IMR-90 (cell line): ENCODE measurements at regions not wholly inside any gene's neighbourhood (a gene's known extent, or its start where the extent isn't known, plus 50 kb on each side); places are given as distances from the start of the nearest gene placed in this dataset.

Experiments used
- ATAC-seq: fragments of 200-7000 bp; cut with Tn5 transposase; 2 replicates; pipeline ENCODE4 v1.9.1; 2020; ENCODE audit warnings: low read depth, mild to moderate bottlenecking, moderate library complexity
- BruUV-seq: library from RNA; stranded (reverse); fragments of 400-500 nt; replicated peaks from 2 replicates; lab custom pipeline; 2021; lab: Mats Ljungman, UMichigan
- CTCF ChIA-PET: fragments of 300-600 bp; formaldehyde crosslinking; extraction: SDS; loops from one replicate; lab custom pipeline; 2021; ENCODE audit warnings: antibody characterized with exemption; lab: Yijun Ruan, JAX
- POLR2A ChIA-PET: fragments of 300-600 bp; sonication (Branson Sonifier 250); formaldehyde crosslinking; loops from one replicate; lab custom pipeline; 2022; ENCODE audit warnings: antibody characterized with exemption; ENCODE audit not compliant: unreplicated experiment; lab: Charles Lee
- DNase-seq: peaks from one replicate; pipeline ENCODE4 v3.0.0; 2013
- H2AFZ ChIP-seq: replicated peaks from 2 replicates; pipeline ENCODE3; 2013; ENCODE audit warnings: low read length, mild to moderate bottlenecking; ENCODE audit not compliant: poor library complexity
- H2AK5ac ChIP-seq: 2 replicates; pipeline ENCODE4 v1.6.1; 2013; ENCODE audit warnings: low read depth, low read length, inconsistent platforms
- H2AK9ac ChIP-seq: replicated peaks from 2 replicates; pipeline ENCODE3; 2013; ENCODE audit warnings: mild to moderate bottlenecking, low read depth, low read length, moderate library complexity; ENCODE audit not compliant: poor library complexity
- H2BK120ac ChIP-seq: 2 replicates; pipeline ENCODE4 v1.6.1; 2013; ENCODE audit warnings: low read depth, low read length, inconsistent platforms
- H2BK15ac ChIP-seq: 3 replicates; pipeline ENCODE4 v1.6.1; 2013; ENCODE audit warnings: low read depth, low read length, inconsistent platforms
- H2BK20ac ChIP-seq: 2 replicates; pipeline ENCODE4 v1.6.1; 2013; ENCODE audit warnings: low read depth, mild to moderate bottlenecking, inconsistent platforms, low read length, moderate library complexity
- H2BK5ac ChIP-seq: 2 replicates; pipeline ENCODE4 v1.6.1; 2013; ENCODE audit warnings: mild to moderate bottlenecking, low read depth, low read length, inconsistent platforms; ENCODE audit not compliant: poor library complexity, severe bottlenecking
- H3K14ac ChIP-seq: replicated peaks from 2 replicates; pipeline ENCODE4 v1.6.1; 2013; ENCODE audit warnings: low read depth, low read length, inconsistent platforms
- H3K18ac ChIP-seq: 2 replicates; pipeline ENCODE4 v1.6.1; 2013; ENCODE audit warnings: low read depth, low read length, control low read depth
- H3K23ac ChIP-seq: 2 replicates; pipeline ENCODE4 v1.6.1; 2013; ENCODE audit warnings: low read depth, low read length, inconsistent platforms
- H3K27ac ChIP-seq: 2 replicates; pipeline ENCODE4 v1.5.1; 2013; ENCODE audit warnings: mild to moderate bottlenecking, control low read depth, low read length; ENCODE audit not compliant: insufficient read depth
- H3K27me3 ChIP-seq: 2 replicates; pipeline ENCODE4 v1.6.1; 2013; ENCODE audit warnings: low read length; ENCODE audit not compliant: control insufficient read depth, insufficient read depth
- H3K36me3 ChIP-seq: 2 replicates; pipeline ENCODE4 v1.6.1; 2013; ENCODE audit warnings: low read length, mixed read lengths; ENCODE audit not compliant: control insufficient read depth, insufficient read depth
- H3K4ac ChIP-seq: 2 replicates; pipeline ENCODE4 v1.6.1; 2013; ENCODE audit warnings: low read depth, low read length, inconsistent platforms
- H3K4me1 ChIP-seq: 2 replicates; pipeline ENCODE4 v1.6.1; 2013; ENCODE audit warnings: low read length, mixed read lengths; ENCODE audit not compliant: control insufficient read depth, insufficient read depth
- H3K4me2 ChIP-seq: 2 replicates; pipeline ENCODE4 v1.6.1; 2013; ENCODE audit warnings: low read depth, mild to moderate bottlenecking, control low read depth, low read length, moderate library complexity
- H3K4me3 ChIP-seq: 2 replicates; pipeline ENCODE4 v1.5.1; 2013; ENCODE audit warnings: low read depth, mild to moderate bottlenecking, control low read depth, low read length, moderate library complexity; ENCODE audit not compliant: insufficient read depth
- H3K56ac ChIP-seq: 2 replicates; pipeline ENCODE4 v1.6.1; 2013; ENCODE audit warnings: low read length, inconsistent platforms; ENCODE audit not compliant: insufficient read depth; ENCODE audit errors: extremely low read depth
- H3K79me1 ChIP-seq, 2 experiments: 2 replicates each; pipeline ENCODE4 v1.6.1; 2013; ENCODE audit warnings: low read length in 2 of 2, inconsistent platforms in 1 of 2, low read depth in 1 of 2
- H3K9ac ChIP-seq: 2 replicates; pipeline ENCODE4 v1.6.1; 2013; ENCODE audit warnings: low read depth, low read length, control low read depth
- H3K9me1 ChIP-seq: 2 replicates; pipeline ENCODE4 v1.6.1; 2013; ENCODE audit warnings: low read length, inconsistent platforms; ENCODE audit not compliant: insufficient read depth
- H3K9me3 ChIP-seq: 2 replicates; pipeline ENCODE4 v1.6.1; 2013; ENCODE audit warnings: low read length; ENCODE audit not compliant: control insufficient read depth, insufficient read depth
- H4K20me1 ChIP-seq: 2 replicates; pipeline ENCODE4 v1.6.1; 2013; ENCODE audit warnings: low read length, inconsistent platforms; ENCODE audit not compliant: insufficient read depth
- H4K5ac ChIP-seq: 2 replicates; pipeline ENCODE4 v1.6.1; 2013; ENCODE audit warnings: mild to moderate bottlenecking, low read depth, low read length, control low read depth
- H4K8ac ChIP-seq, 2 experiments: 2 replicates each; pipeline ENCODE4 v1.6.1; 2013; ENCODE audit warnings: low read depth in 2 of 2, low read length in 2 of 2, control low read depth in 1 of 2, inconsistent platforms in 1 of 2
- H4K91ac ChIP-seq: 2 replicates; pipeline ENCODE4 v1.6.1; 2013; ENCODE audit warnings: low read depth, low read length, inconsistent platforms; ENCODE audit not compliant: insufficient read depth
- BHLHE40 ChIP-seq: fragments of 150-350 bp; IDR thresholded peaks from 2 replicates; pipeline ENCODE4 v1.6.1; 2016; ENCODE audit warnings: mild to moderate bottlenecking, low read depth, low read length
- CEBPB ChIP-seq: IDR thresholded peaks from 2 replicates; pipeline ENCODE4 v1.6.1; 2012; ENCODE audit warnings: low read depth, low read length, improper control_type of control experiment
- CTCF ChIP-seq: conservative IDR thresholded peaks from 2 replicates; pipeline ENCODE4 v1.5.1; 2012; ENCODE audit warnings: mild to moderate bottlenecking, low read depth, low read length, improper control_type of control experiment
- ELK1 ChIP-seq: fragments of 150-350 bp; IDR thresholded peaks from 2 replicates; pipeline ENCODE4 v1.6.1; 2016; ENCODE audit warnings: low read depth, mild to moderate bottlenecking, low read length, moderate library complexity, borderline replicate concordance
- FOS ChIP-seq: fragments of 150-350 bp; IDR thresholded peaks from 2 replicates; pipeline ENCODE4 v1.6.1; 2016; ENCODE audit warnings: low read depth, low read length
- MAFK ChIP-seq: IDR thresholded peaks from 2 replicates; pipeline ENCODE4 v1.6.1; 2012; ENCODE audit warnings: low read depth, low read length, improper control_type of control experiment
- MAZ ChIP-seq: IDR thresholded peaks from 2 replicates; pipeline ENCODE4 v1.6.1; 2012; ENCODE audit warnings: low read depth, mild to moderate bottlenecking, low read length, improper control_type of control experiment, moderate library complexity, borderline replicate concordance
- MXI1 ChIP-seq: IDR thresholded peaks from 2 replicates; pipeline ENCODE4 v1.6.1; 2012; ENCODE audit warnings: low read depth, mild to moderate bottlenecking, low read length, moderate library complexity, borderline replicate concordance
- NFE2L2 ChIP-seq: fragments of 150-350 bp; IDR thresholded peaks from 2 replicates; pipeline ENCODE4 v1.6.1; 2016; ENCODE audit warnings: low read depth, mild to moderate bottlenecking, low read length
- POLR2A ChIP-seq: IDR thresholded peaks from 2 replicates; pipeline ENCODE4 v1.6.1; 2012; ENCODE audit warnings: mild to moderate bottlenecking, low read depth, low read length
- RFX5 ChIP-seq: IDR thresholded peaks from 2 replicates; pipeline ENCODE4 v1.8.0; 2012; ENCODE audit warnings: low read depth, mild to moderate bottlenecking, low read length, moderate library complexity
- SMC3 ChIP-seq: fragments of 150-350 bp; IDR thresholded peaks from 2 replicates; pipeline ENCODE4 v1.6.1; 2016; ENCODE audit warnings: low read depth, mild to moderate bottlenecking, antibody characterized with exemption, low read length, moderate library complexity
- USF2 ChIP-seq: fragments of 150-350 bp; IDR thresholded peaks from 2 replicates; pipeline ENCODE4 v1.6.1; 2017; ENCODE audit warnings: mild to moderate bottlenecking, antibody characterized with exemption, low read length, low read depth
- WGBS, 2 experiments: methylation state at CpG; one replicate each; pipeline versions ENCODE4 v1.1.5 to v1.1.7; 2013; ENCODE audit warnings: missing lambda C conversion rate in 2 of 2; ENCODE audit not compliant: insufficient read length in 1 of 2; ENCODE audit errors: extremely low coverage in 2 of 2; 5-methylcytosine and 5-hydroxymethylcytosine counted together
- dilution Hi-C: fragments of 300-500 bp; cut with HindIII; formaldehyde crosslinking; loops from one replicate; pipeline ENCODE4 v1.14.3; 2018; ENCODE audit warnings: low sequenced_read_pairs; ENCODE audit not compliant: unreplicated experiment
- in situ Hi-C: fragments of 300-500 bp; cut with MboI; formaldehyde crosslinking; loops from 3 replicates; pipeline ENCODE4 v1.14.3; 2019; ENCODE audit warnings: low sequenced_read_pairs, inconsistent platforms, mixed read lengths
- intact Hi-C: fragments of 100-400 bp; cut with micrococcal nuclease; formaldehyde crosslinking; loops from 2 replicates; pipeline ENCODE4 v1.10.0; 2022

- DNase-seq (no peak), ATAC-seq (no peak)
- BruUV-seq: no TSS peak
- Histone ChIP-seq H3K23ac (no peak overlapping the region), H2AK5ac (no peak overlapping the region), H2AK9ac (no peak overlapping the region), H3K27ac (no peak overlapping the region), H3K56ac (no peak overlapping the region), H4K91ac (no peak overlapping the region), H2BK5ac (no peak overlapping the region), H3K27me3 (no peaks in the 10 kb centered on the region), H3K4me3 (no peak overlapping the region), H3K79me1 (no peaks in the 10 kb centered on the region), H2AFZ (no peak overlapping the region), H3K4ac (no peak overlapping the region), H2BK15ac (no peak overlapping the region), H3K36me3 (no peaks in the 10 kb centered on the region), H3K9ac (no peak overlapping the region), H3K9me1 (no peaks in the 10 kb centered on the region), H2BK20ac (no peak overlapping the region), H3K4me1 (no peaks in the 10 kb centered on the region), H3K9me3 (peaks cover 9% of the 10 kb centered on the region; the same call in 1 of the 2 replicates), H4K8ac (no peak overlapping the region), H4K20me1 (no peaks in the 10 kb centered on the region), H2BK120ac (no peak overlapping the region), H3K4me2 (no peak overlapping the region), H4K5ac (no peak overlapping the region), H3K14ac (no peak overlapping the region), H3K18ac (no peak overlapping the region)
- intact Hi-C loops (no loop called here), in situ Hi-C loops (no loop called here), dilution Hi-C loops (no loop called here)
- no peak for TF ChIP-seq ELK1
- no peak for TF ChIP-seq RFX5
- TF ChIP-seq BHLHE40: no peak
- no peak for TF ChIP-seq SMC3
- TF ChIP-seq MXI1: no peak
- TF ChIP-seq CTCF: no peak
- TF ChIP-seq CEBPB: no peak
- no peak for TF ChIP-seq NFE2L2
- no peak for TF ChIP-seq POLR2A
- TF ChIP-seq FOS: no peak
- TF ChIP-seq MAFK: no peak
- TF ChIP-seq USF2: no peak
- no peak for TF ChIP-seq MAZ
- ChIA-PET CTCF (interaction anchor here (0.6 kb wide), 1 partner anchor 511 kb away, joined by 3 read pairs; no protein-coding TSS in a partner anchor), POLR2A (no interaction called here)
- 50% methylated on average over 1 of the region's 3 CpGs; no CpG with 5 or more reads in 1 of the 2 experiments for WGBS, 2 experiments
Measured at GRCh38 chr16:26606381-26607150, 460.2 kb upstream of the C16orf82 start.
